ENCODE measurements at regions not wholly inside any gene's neighbourhood (a gene's known extent, or its start where the extent isn't known, plus 50 kb on each side); places are given as distances from the start of the nearest gene placed in this dataset.

DNA sequence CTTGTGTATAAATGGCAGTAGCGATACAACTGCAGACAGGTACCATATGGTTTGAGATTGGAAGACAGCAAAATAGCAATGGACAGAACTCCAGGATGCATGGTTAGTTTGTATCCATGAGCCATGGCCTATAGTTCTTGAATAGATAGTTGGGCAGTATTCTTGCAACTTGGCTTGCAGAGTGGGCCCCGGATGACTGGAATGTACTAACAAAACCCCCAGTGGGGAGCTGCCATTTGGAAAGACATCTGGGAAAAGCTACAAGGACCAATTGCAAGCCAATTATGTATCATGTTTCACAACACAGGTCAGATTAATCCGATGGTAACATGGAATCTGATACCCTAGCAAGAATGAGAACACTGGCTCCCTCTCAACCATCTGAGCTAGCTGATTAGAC lies 279.6 kb downstream of the RERGL start:
- H3K9ac ChIP-seq (ENCODE audit: insufficient read depth, low read length, poor library complexity, severe bottlenecking): no peak overlapping the region
- no peak overlapping the region for H2AFZ ChIP-seq (ENCODE audit: insufficient read depth, low read depth, low read length, poor library complexity, severe bottlenecking)
- H3K4me3 ChIP-seq (replicated peaks in 1 of 3; ENCODE audit: low read depth in 2 of 3, low read length in 3 of 3): no peak overlapping the region
- Mint-ChIP-seq H3K36me3 (no peaks in the 10 kb centered on the region), H3K4me3 (no peak overlapping the region), H3K27ac (no peak overlapping the region), H3K9me3 (peaks cover 4 to 23% (median 17%) of the 10 kb centered on the region in 7 donors), H3K4me1 (no peaks in the 10 kb centered on the region), H3K27me3 (ENCODE audit: low read depth in 3 of 3) (peaks cover 0 to 1% (median 0%) of the 10 kb centered on the region in 3 donors)
- no peak for DNase-seq
- no peaks in the 10 kb centered on the region for H3K4me1 ChIP-seq (ENCODE audit: control insufficient read depth in 1 of 2, insufficient read depth in 2 of 2, low read length in 2 of 2)
- no peaks in the 10 kb centered on the region for H3K36me3 ChIP-seq (replicated peaks in 1 of 2; ENCODE audit: control insufficient read depth in 1 of 2, insufficient read depth in 2 of 2, low read length in 2 of 2)
- no peak overlapping the region for H3K4me2 ChIP-seq (replicated peaks; ENCODE audit: extremely low read depth, low read length, poor library complexity, severe bottlenecking)
- WGBS (ENCODE audit: insufficient coverage): 83% methylated on average over 3 of the region's 3 CpGs
- H3K27ac ChIP-seq (ENCODE audit: low read depth in 1 of 2, low read length in 2 of 2): no peak overlapping the region
- no peaks in the 10 kb centered on the region for H3K79me2 ChIP-seq (ENCODE audit: insufficient read depth, low read length)
- H4K20me1 ChIP-seq (ENCODE audit: insufficient read depth, low read length): no peaks in the 10 kb centered on the region
- TF ChIP-seq, protein P1, sequence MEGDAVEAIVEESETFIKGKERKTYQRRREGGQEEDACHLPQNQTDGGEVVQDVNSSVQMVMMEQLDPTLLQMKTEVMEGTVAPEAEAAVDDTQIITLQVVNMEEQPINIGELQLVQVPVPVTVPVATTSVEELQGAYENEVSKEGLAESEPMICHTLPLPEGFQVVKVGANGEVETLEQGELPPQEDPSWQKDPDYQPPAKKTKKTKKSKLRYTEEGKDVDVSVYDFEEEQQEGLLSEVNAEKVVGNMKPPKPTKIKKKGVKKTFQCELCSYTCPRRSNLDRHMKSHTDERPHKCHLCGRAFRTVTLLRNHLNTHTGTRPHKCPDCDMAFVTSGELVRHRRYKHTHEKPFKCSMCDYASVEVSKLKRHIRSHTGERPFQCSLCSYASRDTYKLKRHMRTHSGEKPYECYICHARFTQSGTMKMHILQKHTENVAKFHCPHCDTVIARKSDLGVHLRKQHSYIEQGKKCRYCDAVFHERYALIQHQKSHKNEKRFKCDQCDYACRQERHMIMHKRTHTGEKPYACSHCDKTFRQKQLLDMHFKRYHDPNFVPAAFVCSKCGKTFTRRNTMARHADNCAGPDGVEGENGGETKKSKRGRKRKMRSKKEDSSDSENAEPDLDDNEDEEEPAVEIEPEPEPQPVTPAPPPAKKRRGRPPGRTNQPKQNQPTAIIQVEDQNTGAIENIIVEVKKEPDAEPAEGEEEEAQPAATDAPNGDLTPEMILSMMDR (IDR thresholded peaks at IDR 0.05): no peak
- no peaks in the 10 kb centered on the region for H3K27me3 ChIP-seq (ENCODE audit: control insufficient read depth in 2 of 2, insufficient read depth in 2 of 2, low read length in 2 of 2)
- intact Hi-C loops (cut with micrococcal nuclease): no loop called here
- H3K9me3 ChIP-seq (replicated peaks in 1 of 2; ENCODE audit: control insufficient read depth in 1 of 2, insufficient read depth in 1 of 2, low read length in 2 of 2): peaks cover 21 to 41% of the 10 kb centered on the region in 2 donors

- TF ChIP-seq, protein P1 (IDR thresholded peaks at IDR 0.05): no peak
- Mint-ChIP-seq H3K9me3 (peaks cover 4 to 21% (median 18%) of the 10 kb centered on the region in 7 donors), H3K27me3 (ENCODE audit: low read depth in 3 of 3) (peaks cover 0 to 1% (median 0%) of the 10 kb centered on the region in 3 donors), H3K36me3 (no peaks in the 10 kb centered on the region), H3K4me1 (no peaks in the 10 kb centered on the region), H3K4me3 (no peak overlapping the region), H3K27ac (no peak overlapping the region)
- no peaks in the 10 kb centered on the region for H3K4me1 ChIP-seq (ENCODE audit: control insufficient read depth in 1 of 2, insufficient read depth in 2 of 2, low read length in 2 of 2)
- H3K9ac ChIP-seq (ENCODE audit: insufficient read depth, low read length, poor library complexity, severe bottlenecking): no peak overlapping the region
- peaks cover 18 to 40% of the 10 kb centered on the region in 2 donors for H3K9me3 ChIP-seq (replicated peaks in 1 of 2; ENCODE audit: control insufficient read depth in 1 of 2, insufficient read depth in 1 of 2, low read length in 2 of 2)
- no peak overlapping the region for H3K27ac ChIP-seq (ENCODE audit: low read depth in 1 of 2, low read length in 2 of 2)
- DNase-seq: no peak
- H3K79me2 ChIP-seq (ENCODE audit: insufficient read depth, low read length): no peaks in the 10 kb centered on the region
- H3K4me3 ChIP-seq (replicated peaks in 1 of 3; ENCODE audit: low read depth in 2 of 3, low read length in 3 of 3): no peak overlapping the region
- H3K27me3 ChIP-seq (ENCODE audit: control insufficient read depth in 2 of 2, insufficient read depth in 2 of 2, low read length in 2 of 2): no peaks in the 10 kb centered on the region
- no peaks in the 10 kb centered on the region for H3K36me3 ChIP-seq (replicated peaks in 1 of 2; ENCODE audit: control insufficient read depth in 1 of 2, insufficient read depth in 2 of 2, low read length in 2 of 2)
- WGBS (ENCODE audit: insufficient coverage): no CpG with 5 or more reads among the region's 1 CpG
- no peak overlapping the region for H2AFZ ChIP-seq (ENCODE audit: insufficient read depth, low read depth, low read length, poor library complexity, severe bottlenecking)
- H3K4me2 ChIP-seq (replicated peaks; ENCODE audit: extremely low read depth, low read length, poor library complexity, severe bottlenecking): no peak overlapping the region
- intact Hi-C loops (cut with micrococcal nuclease): no loop called here
- no peaks in the 10 kb centered on the region for H4K20me1 ChIP-seq (ENCODE audit: insufficient read depth, low read length)
Measured at GRCh38 chr12:17809206-17809605, 280.8 kb downstream of the RERGL start.

Measured in CD14-positive monocyte (primary cell).